ENCODE measurements at regions not wholly inside any gene's neighbourhood (a gene's known extent, or its start where the extent isn't known, plus 50 kb on each side); places are given as distances from the start of the nearest gene placed in this dataset.

GRCh38 chr14:53295985-53296582 lies 143.0 kb upstream of the DDHD1 start:
- Histone ChIP-seq H3K56ac (replicated peaks; ENCODE audit: insufficient read length, low read depth, low read length) (no peak overlapping the region), H3K4me2 (ENCODE audit: insufficient read depth in 1 of 2, low read depth in 2 of 2, low read length in 2 of 2) (no peak overlapping the region), H3K14ac (ENCODE audit: insufficient read length) (no peak overlapping the region), H2BK12ac (ENCODE audit: low read depth, low read length) (no peak overlapping the region), H3K27me3 (replicated peaks in 1 of 4; ENCODE audit: control insufficient read depth in 3 of 4, extremely low read depth in 1 of 4, insufficient read depth in 3 of 4, low read length in 3 of 4) (no peaks in the 10 kb centered on the region), H3K79me1 (ENCODE audit: low read depth, low read length) (no peaks in the 10 kb centered on the region), H3K9ac (replicated peaks in 1 of 4; ENCODE audit: extremely low read depth in 1 of 4, low read depth in 3 of 4, low read length in 3 of 4) (no peak overlapping the region), H3K4ac (replicated peaks; ENCODE audit: insufficient read length, low read depth, low read length) (no peak overlapping the region), H2AK5ac (ENCODE audit: low read depth, low read length) (no peak overlapping the region), H2AFZ (ENCODE audit: low read length) (no peak overlapping the region), H3K23ac (ENCODE audit: insufficient read length) (no peak overlapping the region), H3K36me3 (ENCODE audit: control insufficient read depth in 2 of 4, insufficient read depth in 4 of 4, low read length in 3 of 4) (no peaks in the 10 kb centered on the region; a peak in 1 of 8 replicates), H2BK120ac (replicated peaks; ENCODE audit: low read depth, low read length) (no peak overlapping the region), H2BK15ac (ENCODE audit: low read length) (no peak overlapping the region), H4K91ac (replicated peaks; ENCODE audit: insufficient read length, low read length) (no peak overlapping the region), H3K4me3 (ENCODE audit: extremely low read depth in 1 of 4, insufficient read depth in 2 of 4, low read depth in 3 of 4, low read length in 4 of 4) (no peak overlapping the region), H3K4me1 (replicated peaks in 1 of 4; ENCODE audit: control insufficient read depth in 3 of 4, insufficient read depth in 4 of 4, low read length in 3 of 4) (no peaks in the 10 kb centered on the region), H2BK20ac (ENCODE audit: low read length) (no peak overlapping the region), H4K8ac (ENCODE audit: extremely low read depth, insufficient read depth, low read length) (no peak overlapping the region), H2BK5ac (ENCODE audit: low read depth, low read length) (no peak overlapping the region), H3K23me2 (ENCODE audit: low read depth, low read length) (no peaks in the 10 kb centered on the region), H4K5ac (ENCODE audit: insufficient read length, low read depth, low read length) (no peak overlapping the region), H3K18ac (ENCODE audit: extremely low read depth, low read length) (no peak overlapping the region), H3K27ac (ENCODE audit: low read depth, low read length) (no peak overlapping the region), H4K20me1 (replicated peaks in 1 of 2; ENCODE audit: control insufficient read depth in 1 of 2, insufficient read depth in 2 of 2, low read length in 2 of 2) (no peaks in the 10 kb centered on the region), H3K79me2 (ENCODE audit: control insufficient read depth in 1 of 2, insufficient read depth in 2 of 2, low read length in 2 of 2) (no peaks in the 10 kb centered on the region), H3K9me3 (ENCODE audit: insufficient read depth in 2 of 2, low read depth in 1 of 2, low read length in 1 of 2) (no peaks in the 10 kb centered on the region)
- DNase-seq (ENCODE audit: low read depth in 1 of 2, low spot score in 2 of 2) (no peak), FAIRE-seq (peak; percentile 94)
- POLR2A ChIA-PET (ENCODE audit: partially characterized antibody) = no interaction called here
- CTCF ChIA-PET (ENCODE audit: partially characterized antibody) = interaction anchor here (0.6 to 3.2 kb wide), 53 partner anchors 8 to 1214 kb away, joined by 3 to 49 read pairs (median 3); no protein-coding TSS in a partner anchor
- WGBS, 2 experiments (ENCODE audit: extremely low coverage in 1 of 2, insufficient coverage in 1 of 2, insufficient read length in 1 of 2, insufficient replicate concordance in 2 of 2, low coverage in 1 of 2, low lambda C conversion rate in 2 of 2, missing lambda C conversion rate in 1 of 2) = 71% methylated on average over 9 of the region's 9 CpGs; no CpG with 5 or more reads in 1 of the 2 experiments
- TF ChIP-seq RAD21 (IDR thresholded peaks at IDR 0.05 in 1 of 2, conservative IDR thresholded peaks at IDR 0.05 in 1 of 2; ENCODE audit: low read depth in 2 of 2, low read length in 2 of 2) (peak; percentile 38 to 42; a peak in 3 of 4 replicates), BACH1 (IDR thresholded peaks at IDR 0.05; ENCODE audit: low read length) (no peak)
- TF ChIP-seq, protein P1, sequence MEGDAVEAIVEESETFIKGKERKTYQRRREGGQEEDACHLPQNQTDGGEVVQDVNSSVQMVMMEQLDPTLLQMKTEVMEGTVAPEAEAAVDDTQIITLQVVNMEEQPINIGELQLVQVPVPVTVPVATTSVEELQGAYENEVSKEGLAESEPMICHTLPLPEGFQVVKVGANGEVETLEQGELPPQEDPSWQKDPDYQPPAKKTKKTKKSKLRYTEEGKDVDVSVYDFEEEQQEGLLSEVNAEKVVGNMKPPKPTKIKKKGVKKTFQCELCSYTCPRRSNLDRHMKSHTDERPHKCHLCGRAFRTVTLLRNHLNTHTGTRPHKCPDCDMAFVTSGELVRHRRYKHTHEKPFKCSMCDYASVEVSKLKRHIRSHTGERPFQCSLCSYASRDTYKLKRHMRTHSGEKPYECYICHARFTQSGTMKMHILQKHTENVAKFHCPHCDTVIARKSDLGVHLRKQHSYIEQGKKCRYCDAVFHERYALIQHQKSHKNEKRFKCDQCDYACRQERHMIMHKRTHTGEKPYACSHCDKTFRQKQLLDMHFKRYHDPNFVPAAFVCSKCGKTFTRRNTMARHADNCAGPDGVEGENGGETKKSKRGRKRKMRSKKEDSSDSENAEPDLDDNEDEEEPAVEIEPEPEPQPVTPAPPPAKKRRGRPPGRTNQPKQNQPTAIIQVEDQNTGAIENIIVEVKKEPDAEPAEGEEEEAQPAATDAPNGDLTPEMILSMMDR (IDR thresholded peaks at IDR 0.05; ENCODE audit: control extremely low read depth in 1 of 3, insufficient read depth in 1 of 3, low read depth in 1 of 3, low read length in 3 of 3) = peak in 2 of 3 experiments; percentile 40 to 58; a peak in 2 of 4 replicates

Measured in H1 (cell line).